ENCODE measurements at regions not wholly inside any gene's neighbourhood (a gene's known extent, or its start where the extent isn't known, plus 50 kb on each side); places are given as distances from the start of the nearest gene placed in this dataset.

GRCh38 chr1:67522001-67522441 lies 91.8 kb upstream of the SERBP1 start:
- TF ChIP-seq CTCF (IDR thresholded peaks at IDR 0.05): no peak
- TF ChIP-seq POLR2A (IDR thresholded peaks at IDR 0.05): no peak
